ENCODE measurements at regions not wholly inside any gene's neighbourhood (a gene's known extent, or its start where the extent isn't known, plus 50 kb on each side); places are given as distances from the start of the nearest gene placed in this dataset.
"Not testable (repeated sequence)": the region's sequence is repeated elsewhere in the genome, so short reads cannot be mapped to it uniquely, and the experiment has no call there.

DNA sequence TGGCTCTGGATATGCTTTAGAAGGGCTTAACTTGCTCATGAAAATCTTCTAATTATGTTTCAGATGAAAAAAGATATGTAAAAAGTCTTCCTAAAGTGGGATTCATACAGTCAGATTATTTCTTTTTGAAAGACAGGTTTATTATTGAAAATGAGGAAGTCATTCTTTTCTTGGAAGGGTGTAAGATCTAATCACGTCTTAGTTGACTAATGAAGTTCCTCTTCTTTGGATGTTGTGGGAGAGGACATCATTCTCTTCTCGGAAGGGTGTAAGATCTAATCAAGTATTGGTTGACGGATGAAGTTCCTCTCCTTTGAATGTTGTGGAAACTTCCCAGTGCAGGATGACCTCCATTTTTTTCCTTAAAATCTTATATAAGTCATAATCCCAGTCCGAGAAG is 74.9 kb downstream of the ALG10 start:
- Histone ChIP-seq H3K9me3 (ENCODE audit: control insufficient read depth, insufficient read depth, low read length) (no peaks in the 10 kb centered on the region), H3K36me3 (ENCODE audit: control insufficient read depth, insufficient read depth, low read length) (no peaks in the 10 kb centered on the region), H3K27ac (ENCODE audit: low read depth, low read length) (no peak overlapping the region), H3K27me3 (ENCODE audit: control insufficient read depth, insufficient read depth, low read length) (no peaks in the 10 kb centered on the region), H3K4me1 (ENCODE audit: control insufficient read depth, insufficient read depth, low read length) (no peaks in the 10 kb centered on the region), H3K4me3 (ENCODE audit: low read depth, low read length) (no peak overlapping the region)
- WGBS (ENCODE audit: insufficient coverage), result 25% methylated on average over 1 of the region's 4 CpGs
- no peak for DNase-seq (ENCODE audit: low read depth in 4 of 6, low spot score in 6 of 6)

GRCh38 chr12:34105392-34105933 is 83.2 kb downstream of the ALG10 start:
- Histone ChIP-seq H3K4me3 (ENCODE audit: low read depth, low read length) (no peak overlapping the region), H3K27me3 (ENCODE audit: control insufficient read depth, insufficient read depth, low read length) (peaks cover 7% of the 10 kb centered on the region), H3K36me3 (ENCODE audit: control insufficient read depth, insufficient read depth, low read length) (no peaks in the 10 kb centered on the region), H3K27ac (ENCODE audit: low read depth, low read length) (no peak overlapping the region), H3K4me1 (ENCODE audit: control insufficient read depth, insufficient read depth, low read length) (no peaks in the 10 kb centered on the region), H3K9me3 (ENCODE audit: control insufficient read depth, insufficient read depth, low read length) (peaks cover 8% of the 10 kb centered on the region)
- no peak for DNase-seq (ENCODE audit: low read depth in 4 of 6, low spot score in 6 of 6)
- WGBS (ENCODE audit: insufficient coverage), result 89% methylated on average over 7 of the region's 7 CpGs

DNA sequence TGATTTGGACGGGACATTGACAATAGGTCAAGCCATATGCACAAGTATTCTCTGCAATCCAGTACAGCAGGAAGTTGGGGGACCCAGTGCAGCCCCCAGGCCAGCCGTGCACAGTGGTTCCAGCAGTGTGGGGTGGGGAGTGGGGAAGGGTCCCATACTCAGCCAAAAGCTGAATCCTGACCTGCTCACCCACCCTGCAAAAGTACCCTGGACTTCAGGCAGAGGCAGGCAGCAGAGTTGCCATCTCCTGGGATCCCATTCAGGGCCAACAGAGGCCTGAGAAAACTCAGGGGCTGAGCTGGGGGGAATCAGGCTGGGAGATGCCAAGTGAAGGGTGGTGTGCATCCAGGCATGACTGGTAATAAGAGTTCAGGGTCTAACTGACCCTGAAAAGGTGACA is 83.9 kb downstream of the ALG10 start:
- Histone ChIP-seq H3K27ac (ENCODE audit: low read depth, low read length) (no peak overlapping the region), H3K9me3 (ENCODE audit: control insufficient read depth, insufficient read depth, low read length) (peaks cover 8% of the 10 kb centered on the region), H3K4me1 (ENCODE audit: control insufficient read depth, insufficient read depth, low read length) (no peaks in the 10 kb centered on the region), H3K36me3 (ENCODE audit: control insufficient read depth, insufficient read depth, low read length) (no peaks in the 10 kb centered on the region), H3K4me3 (ENCODE audit: low read depth, low read length) (no peak overlapping the region), H3K27me3 (ENCODE audit: control insufficient read depth, insufficient read depth, low read length) (peaks cover 7% of the 10 kb centered on the region)
- no peak for DNase-seq (ENCODE audit: low read depth in 4 of 6, low spot score in 6 of 6)
- WGBS (ENCODE audit: insufficient coverage), result 50% methylated on average over 1 of the region's 2 CpGs

- peaks cover 7% of the 10 kb centered on the region for H3K27me3 ChIP-seq (ENCODE audit: control insufficient read depth, insufficient read depth, low read length)
- H3K27ac ChIP-seq (ENCODE audit: low read depth, low read length), result no peak overlapping the region
- no peak for DNase-seq (ENCODE audit: low read depth in 4 of 6, low spot score in 6 of 6)
- no peak overlapping the region for H3K4me3 ChIP-seq (ENCODE audit: low read depth, low read length)
- WGBS (ENCODE audit: insufficient coverage), result 83% methylated on average over 10 of the region's 11 CpGs
- H3K4me1 ChIP-seq (ENCODE audit: control insufficient read depth, insufficient read depth, low read length), result no peaks in the 10 kb centered on the region
- peaks cover 8% of the 10 kb centered on the region for H3K9me3 ChIP-seq (ENCODE audit: control insufficient read depth, insufficient read depth, low read length)
- no peaks in the 10 kb centered on the region for H3K36me3 ChIP-seq (ENCODE audit: control insufficient read depth, insufficient read depth, low read length)
These were observed 84.7 kb downstream of the ALG10 start for GRCh38 chr12:34107016-34107415.

- H3K4me1 ChIP-seq (ENCODE audit: control insufficient read depth, insufficient read depth, low read length), result no peaks in the 10 kb centered on the region
- H3K4me3 ChIP-seq (ENCODE audit: low read depth, low read length), result no peak overlapping the region
- DNase-seq (ENCODE audit: low read depth in 4 of 6, low spot score in 6 of 6), result no peak
- no peak overlapping the region for H3K27ac ChIP-seq (ENCODE audit: low read depth, low read length)
- WGBS (ENCODE audit: insufficient coverage), result 6% methylated on average over 66 of the region's 66 CpGs
- peaks cover 8% of the 10 kb centered on the region for H3K9me3 ChIP-seq (ENCODE audit: control insufficient read depth, insufficient read depth, low read length)
- H3K36me3 ChIP-seq (ENCODE audit: control insufficient read depth, insufficient read depth, low read length), result no peaks in the 10 kb centered on the region
- peaks cover 7% of the 10 kb centered on the region for H3K27me3 ChIP-seq (ENCODE audit: control insufficient read depth, insufficient read depth, low read length)
These were observed 85.6 kb downstream of the ALG10 start for GRCh38 chr12:34107781-34108404.

DNA sequence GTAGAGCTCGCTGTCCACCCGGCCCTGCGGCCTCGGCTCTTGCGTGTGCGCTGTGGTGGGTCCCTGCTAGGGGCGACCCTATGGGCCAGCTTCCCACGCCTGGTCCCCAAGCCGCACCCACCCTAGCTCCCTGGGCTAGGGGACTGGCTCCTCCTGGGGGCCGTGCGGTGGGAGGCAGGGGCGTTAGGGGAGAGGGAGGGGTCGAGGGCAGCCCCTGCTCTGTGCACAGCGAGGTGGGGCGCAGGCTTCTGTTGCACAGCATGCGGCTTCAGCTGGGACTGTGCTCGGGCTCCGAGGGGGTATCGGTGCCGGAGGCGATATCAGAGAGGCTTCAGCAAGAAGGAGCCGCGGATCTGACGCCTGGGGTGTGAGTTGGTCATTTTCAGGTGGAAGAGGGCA is 86.1 kb downstream of the ALG10 start:
- Histone ChIP-seq H3K27me3 (ENCODE audit: control insufficient read depth, insufficient read depth, low read length) (peaks cover 7% of the 10 kb centered on the region), H3K36me3 (ENCODE audit: control insufficient read depth, insufficient read depth, low read length) (no peaks in the 10 kb centered on the region), H3K9me3 (ENCODE audit: control insufficient read depth, insufficient read depth, low read length) (peaks cover 8% of the 10 kb centered on the region), H3K4me1 (ENCODE audit: control insufficient read depth, insufficient read depth, low read length) (no peaks in the 10 kb centered on the region), H3K27ac (ENCODE audit: low read depth, low read length) (no peak overlapping the region), H3K4me3 (ENCODE audit: low read depth, low read length) (no peak overlapping the region)
- 31% methylated on average over 24 of the region's 24 CpGs for WGBS (ENCODE audit: insufficient coverage)
- DNase-seq (ENCODE audit: low read depth in 4 of 6, low spot score in 6 of 6), result no peak

- WGBS (ENCODE audit: insufficient coverage), result 81% methylated on average over 5 of the region's 5 CpGs
These were observed 86.7 kb downstream of the ALG10 start for GRCh38 chr12:34108967-34109366.

GRCh38 chr12:34109390-34109789 is 87.1 kb downstream of the ALG10 start:
- no peak overlapping the region for H3K27ac ChIP-seq (ENCODE audit: low read depth, low read length)
- H3K9me3 ChIP-seq (ENCODE audit: control insufficient read depth, insufficient read depth, low read length), result peaks cover 8% of the 10 kb centered on the region
- H3K27me3 ChIP-seq (ENCODE audit: control insufficient read depth, insufficient read depth, low read length), result peaks cover 7% of the 10 kb centered on the region
- H3K4me1 ChIP-seq (ENCODE audit: control insufficient read depth, insufficient read depth, low read length), result no peaks in the 10 kb centered on the region
- WGBS (ENCODE audit: insufficient coverage), result 78% methylated on average over 5 of the region's 5 CpGs
- no peaks in the 10 kb centered on the region for H3K36me3 ChIP-seq (ENCODE audit: control insufficient read depth, insufficient read depth, low read length)
- H3K4me3 ChIP-seq (ENCODE audit: low read depth, low read length), result no peak overlapping the region
- DNase-seq (ENCODE audit: low read depth in 4 of 6, low spot score in 6 of 6), result no peak

More at GRCh38 chr12:34108967-34109366, 86.7 kb downstream of the ALG10 start:
- no peak overlapping the region for H3K27ac ChIP-seq (ENCODE audit: low read depth, low read length)
- H3K4me3 ChIP-seq (ENCODE audit: low read depth, low read length), result no peak overlapping the region
- no peaks in the 10 kb centered on the region for H3K4me1 ChIP-seq (ENCODE audit: control insufficient read depth, insufficient read depth, low read length)
- no peaks in the 10 kb centered on the region for H3K36me3 ChIP-seq (ENCODE audit: control insufficient read depth, insufficient read depth, low read length)
- no peak for DNase-seq (ENCODE audit: low read depth in 4 of 6, low spot score in 6 of 6)
- H3K27me3 ChIP-seq (ENCODE audit: control insufficient read depth, insufficient read depth, low read length), result peaks cover 7% of the 10 kb centered on the region
- peaks cover 8% of the 10 kb centered on the region for H3K9me3 ChIP-seq (ENCODE audit: control insufficient read depth, insufficient read depth, low read length)

- H3K36me3 ChIP-seq (ENCODE audit: control insufficient read depth, insufficient read depth, low read length); H3K4me3 ChIP-seq (ENCODE audit: low read depth, low read length); H3K9me3 ChIP-seq (ENCODE audit: control insufficient read depth, insufficient read depth, low read length); H3K27me3 ChIP-seq (ENCODE audit: control insufficient read depth, insufficient read depth, low read length); H3K27ac ChIP-seq (ENCODE audit: low read depth, low read length); DNase-seq (ENCODE audit: low read depth in 4 of 6, low spot score in 6 of 6); H3K4me1 ChIP-seq (ENCODE audit: control insufficient read depth, insufficient read depth, low read length): not testable (repeated sequence)
- WGBS (ENCODE audit: insufficient coverage), result 85% methylated on average over 5 of the region's 8 CpGs
These were observed 87.7 kb downstream of the ALG10 start for GRCh38 chr12:34109909-34110531.

- WGBS (ENCODE audit: insufficient coverage), result no CpG with 5 or more reads among the region's 5 CpGs
These were observed 97.1 kb downstream of the ALG10 start for GRCh38 chr12:34119366-34119765.

More at GRCh38 chr12:34119366-34119765, 97.1 kb downstream of the ALG10 start:
- no peak overlapping the region for H3K27ac ChIP-seq (ENCODE audit: low read depth, low read length)
- H3K36me3 ChIP-seq (ENCODE audit: control insufficient read depth, insufficient read depth, low read length), result no peaks in the 10 kb centered on the region
- H3K4me3 ChIP-seq (ENCODE audit: low read depth, low read length), result no peak overlapping the region
- no peaks in the 10 kb centered on the region for H3K4me1 ChIP-seq (ENCODE audit: control insufficient read depth, insufficient read depth, low read length)
- no peak for DNase-seq (ENCODE audit: low read depth in 4 of 6, low spot score in 6 of 6)
- H3K9me3 ChIP-seq (ENCODE audit: control insufficient read depth, insufficient read depth, low read length), result peaks cover 3% of the 10 kb centered on the region
- no peaks in the 10 kb centered on the region for H3K27me3 ChIP-seq (ENCODE audit: control insufficient read depth, insufficient read depth, low read length)
